Suppressor macrophage treated with lipopolysaccharide for 1 hour (primary cell): ENCODE measurements at regions not wholly inside any gene's neighbourhood (a gene's known extent, or its start where the extent isn't known, plus 50 kb on each side); places are given as distances from the start of the nearest gene placed in this dataset.
"Not testable (repeated sequence)": the region's sequence is repeated elsewhere in the genome, so short reads cannot be mapped to it uniquely, and the experiment has no call there.

Source experiments
- DNase-seq, 3 donors: peaks; one replicate each; pipeline ENCODE4 v3.0.0-alpha.2; 2020 to 2022

DNA sequence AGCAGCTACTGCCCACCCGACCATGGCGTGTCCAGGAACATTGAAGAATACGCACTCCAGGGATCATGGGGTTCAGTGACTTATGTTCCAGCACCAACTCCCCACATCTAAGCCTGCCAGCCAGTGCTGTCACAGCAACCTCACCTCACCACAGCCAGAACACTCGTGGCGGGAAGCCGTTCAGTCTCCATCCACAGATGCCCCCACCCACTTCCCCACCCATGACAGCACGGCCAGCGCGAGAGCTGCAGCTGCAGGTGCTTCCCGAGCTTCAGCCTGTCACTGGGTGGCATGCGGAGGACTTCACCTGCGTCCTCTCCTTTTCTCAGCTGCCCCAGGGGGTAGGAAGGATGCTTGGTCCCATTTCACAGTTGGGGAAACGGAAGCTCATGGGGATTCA, 50.3 kb downstream of the RBFOX3 start:
- no peak for DNase-seq

DNA sequence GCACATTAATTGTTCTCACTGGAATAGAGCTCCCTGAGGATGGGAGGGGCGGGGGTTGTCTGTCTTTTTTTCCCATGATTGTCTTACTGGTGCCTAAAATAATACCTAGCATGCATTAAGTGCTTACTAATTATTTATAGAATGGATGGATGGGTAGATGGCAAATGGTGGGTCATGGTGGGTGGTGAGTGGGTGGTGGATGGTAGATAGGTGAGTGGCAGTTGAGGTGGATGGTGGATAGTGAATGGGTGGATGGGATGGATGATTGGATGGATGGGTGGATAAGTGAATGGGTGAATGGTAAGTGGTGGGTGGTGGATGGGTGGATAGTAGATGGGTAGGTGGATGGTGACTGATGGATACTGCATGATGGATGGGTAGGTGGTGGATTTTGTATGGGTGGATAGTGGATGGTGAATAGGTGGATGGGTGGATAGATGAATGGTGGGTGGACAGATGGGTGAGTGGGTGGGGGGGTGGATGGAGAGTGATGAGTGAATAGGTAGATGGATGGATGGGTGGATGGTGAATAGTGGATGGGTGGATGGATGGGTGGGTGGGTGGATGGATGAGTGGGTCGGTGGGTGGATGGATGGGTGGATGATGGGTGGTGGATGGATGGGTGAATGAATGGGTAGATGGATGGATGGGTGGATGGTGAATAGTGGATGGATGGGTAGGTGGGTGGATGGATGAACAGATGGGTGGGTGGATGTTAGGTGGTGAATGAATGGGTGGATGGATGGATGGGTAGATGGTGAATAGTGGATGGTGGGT, 51.6 kb downstream of the RBFOX3 start:
- DNase-seq, result no peak

DNA sequence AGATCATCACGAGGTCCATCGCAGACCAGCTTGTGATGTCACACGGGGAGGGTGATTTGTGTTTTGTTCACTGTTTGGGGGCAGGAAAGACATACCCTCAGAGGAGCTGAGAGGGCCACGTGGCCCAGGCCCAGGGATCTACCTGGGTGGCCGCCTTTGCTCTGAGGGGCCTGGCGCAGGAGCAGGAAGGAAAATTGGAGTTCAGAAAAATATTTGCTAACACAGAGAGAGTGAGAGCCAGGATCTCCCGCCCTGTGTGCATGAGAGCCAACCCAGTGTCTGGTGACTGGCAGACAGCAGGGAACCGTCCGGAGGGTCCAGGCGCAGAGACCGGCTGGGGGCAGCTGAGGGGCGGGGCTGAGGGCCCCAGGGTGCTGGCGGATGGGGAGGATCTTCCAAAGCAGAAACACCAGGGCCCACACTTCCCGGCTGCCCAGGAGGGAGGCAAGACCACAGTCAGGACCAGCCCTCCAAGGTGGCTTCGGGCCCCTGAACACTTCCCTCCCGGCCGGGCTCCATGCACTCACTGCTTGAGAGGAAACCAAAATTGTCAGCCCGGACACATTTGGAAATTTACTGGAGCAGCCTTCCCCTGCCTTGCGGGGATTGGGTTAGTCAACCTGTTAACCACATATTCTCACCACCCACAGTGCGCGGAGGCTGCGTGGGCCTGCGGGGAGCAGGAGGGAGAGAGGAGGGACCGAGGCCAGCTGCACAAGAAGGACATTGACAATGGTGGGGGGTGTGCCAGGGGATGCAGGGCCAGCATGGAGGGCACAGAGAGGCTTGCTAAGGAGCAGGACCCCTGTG, 52.6 kb downstream of the RBFOX3 start:
- DNase-seq, result no peak

GRCh38 chr17:79557276-79558090, 53.4 kb downstream of the RBFOX3 start:
- DNase-seq, result no peak

DNA sequence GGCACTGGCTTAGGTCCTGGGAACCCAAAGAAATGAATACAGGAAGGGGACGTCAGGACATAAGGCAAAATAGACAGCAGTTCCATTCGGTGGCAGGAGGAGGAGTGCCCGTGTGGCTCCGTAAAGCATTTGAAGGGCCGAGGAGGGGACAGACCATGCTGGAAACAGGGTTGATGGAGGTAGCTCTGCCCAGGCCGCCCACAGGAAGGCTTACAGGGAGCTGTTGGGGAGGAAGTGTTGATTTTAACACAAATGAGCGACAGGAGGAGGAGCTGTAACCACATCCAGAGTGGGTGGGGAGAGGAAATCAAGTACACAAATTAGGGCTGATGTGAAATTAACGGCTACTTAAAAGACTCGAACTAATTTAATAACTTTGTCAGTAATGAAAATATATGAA, 54.6 kb downstream of the RBFOX3 start:
- DNase-seq, result no peak

- no peak for DNase-seq
These were observed 55.3 kb downstream of the RBFOX3 start for GRCh38 chr17:79555543-79555942.

DNA sequence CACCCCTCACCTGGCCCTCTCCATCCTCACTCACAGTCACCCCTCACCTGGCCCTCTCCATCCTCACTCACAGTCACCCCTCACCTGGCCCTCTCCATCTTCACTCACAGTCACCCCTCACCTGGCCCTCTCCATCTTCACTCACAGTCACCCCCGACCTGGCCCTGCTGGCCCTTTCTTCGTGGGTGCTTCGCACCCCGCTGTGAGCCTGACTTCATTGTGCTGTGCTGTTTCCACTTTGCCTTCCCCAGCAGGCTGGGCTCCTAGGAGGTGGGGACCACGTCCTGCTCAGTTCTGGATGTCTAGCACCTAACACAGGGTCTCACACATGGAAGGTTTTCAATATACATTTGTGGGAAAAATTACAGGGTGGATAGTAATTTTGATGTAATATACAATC, 56.5 kb downstream of the RBFOX3 start:
- DNase-seq, result not testable (repeated sequence)

- no peak for DNase-seq
These were observed 58.0 kb downstream of the RBFOX3 start for GRCh38 chr17:79552824-79553223.

- DNase-seq, result no peak
These were observed 58.4 kb downstream of the RBFOX3 start for GRCh38 chr17:79552405-79552804.

DNA sequence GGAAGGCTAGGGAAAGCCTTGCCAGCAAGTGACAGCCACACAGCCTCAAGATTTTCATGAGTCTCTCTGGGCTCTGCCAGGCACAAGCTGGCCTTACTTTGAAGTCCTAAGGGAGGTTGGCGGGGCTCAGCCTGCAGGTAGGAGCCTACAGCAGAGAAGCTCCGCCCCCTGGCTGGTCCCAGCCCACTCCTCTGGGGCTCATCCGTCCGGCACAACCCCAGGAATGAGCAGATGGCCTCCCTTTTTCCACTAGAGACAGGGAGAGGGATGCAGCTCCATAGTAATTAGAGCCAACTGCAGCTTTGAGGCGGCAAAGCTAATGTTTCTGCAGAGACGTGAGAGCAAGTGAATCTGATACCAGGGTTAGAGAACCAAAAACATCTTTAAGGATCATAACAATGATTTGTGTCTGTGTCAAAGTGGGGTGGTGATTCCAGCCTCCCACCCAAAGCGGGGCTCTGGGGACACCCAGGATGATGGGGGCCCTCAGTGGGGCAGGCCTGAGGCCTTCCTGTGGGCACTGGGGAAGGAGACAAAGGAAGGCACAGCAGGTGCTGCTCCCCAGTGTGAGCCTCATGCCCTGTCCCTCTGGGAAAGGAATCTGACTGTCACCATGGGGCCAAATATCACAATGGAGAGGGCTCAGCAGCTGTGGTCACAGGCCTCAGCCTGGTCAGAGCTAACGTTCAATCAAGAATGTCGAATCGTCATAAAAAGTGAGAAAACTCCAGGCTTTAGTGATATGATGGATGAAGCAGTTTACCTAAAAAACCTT, 61.5 kb downstream of the RBFOX3 start:
- no peak for DNase-seq

- no peak for DNase-seq
These were observed 62.7 kb downstream of the RBFOX3 start for GRCh38 chr17:79548116-79548515.

GRCh38 chr17:79547586-79547985, 63.3 kb downstream of the RBFOX3 start:
- DNase-seq, result no peak

DNA sequence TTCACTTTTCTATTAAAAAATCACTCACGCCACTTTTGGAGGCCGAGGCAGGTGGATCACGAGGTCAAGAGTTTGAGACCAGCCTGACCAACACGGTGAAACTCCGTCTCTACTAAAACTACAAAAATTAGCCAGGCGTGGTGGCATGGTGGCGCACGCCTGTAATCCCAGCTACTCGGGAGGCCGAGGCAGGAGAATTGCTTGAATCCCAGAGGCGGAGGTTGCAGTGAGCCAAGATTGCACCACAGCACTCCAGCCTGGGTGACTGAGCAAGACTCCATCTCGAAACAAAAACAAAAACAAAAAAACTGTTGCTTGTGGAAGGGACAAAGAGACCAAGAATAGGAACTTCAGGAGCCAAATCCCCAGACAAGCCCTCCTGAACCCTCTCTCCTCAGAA, 63.7 kb downstream of the RBFOX3 start:
- DNase-seq, result not testable (repeated sequence)

DNA sequence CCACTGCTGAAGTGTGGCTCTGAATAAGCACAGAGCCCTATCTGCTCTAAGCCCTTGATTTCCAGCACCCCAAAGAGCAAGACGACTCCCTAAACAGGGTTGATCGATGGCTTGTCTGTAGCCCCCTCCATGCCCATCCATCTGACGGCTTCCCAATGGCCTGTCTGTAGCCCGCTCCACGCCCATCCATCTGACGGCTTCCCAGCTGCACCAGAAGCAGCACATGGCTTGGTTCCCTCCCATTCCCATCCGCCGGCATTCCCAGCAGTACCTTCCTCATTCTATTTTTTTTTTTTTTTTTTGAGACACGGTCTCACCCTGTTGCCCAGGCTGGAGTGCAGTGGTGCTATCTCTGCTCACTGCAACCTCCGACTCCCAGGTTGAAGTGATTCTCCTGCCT, 64.5 kb downstream of the RBFOX3 start:
- DNase-seq, result no peak

GRCh38 chr17:79545251-79546005, 65.4 kb downstream of the RBFOX3 start:
- DNase-seq, result no peak

GRCh38 chr17:79544142-79544914, 66.5 kb downstream of the RBFOX3 start:
- no peak for DNase-seq

DNA sequence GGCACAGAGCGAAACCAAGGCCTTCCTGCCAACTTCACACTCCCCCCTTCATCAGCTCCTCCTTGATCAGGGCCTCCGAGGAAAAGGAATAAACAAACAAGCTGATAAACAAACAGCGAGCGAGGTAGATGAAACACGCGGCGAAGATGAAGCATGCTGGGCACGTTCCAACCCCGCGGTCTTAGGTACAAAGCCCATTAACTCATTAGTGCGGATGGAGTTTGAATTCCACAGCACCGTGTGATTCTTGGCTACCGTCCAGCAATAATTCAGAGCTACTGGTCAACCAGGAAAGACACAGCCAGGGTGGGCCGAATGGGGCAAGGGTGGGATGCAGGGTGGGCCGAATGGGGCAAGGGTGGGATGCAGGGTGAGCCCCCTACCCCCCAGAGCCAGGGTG, 67.3 kb downstream of the RBFOX3 start:
- no peak for DNase-seq

GRCh38 chr17:79542718-79543117, 68.1 kb downstream of the RBFOX3 start:
- DNase-seq, result no peak

- no peak for DNase-seq
These were observed 69.6 kb downstream of the RBFOX3 start for GRCh38 chr17:79541056-79541850.
